Suprapubic skin (tissue), 4 donors: ENCODE measurements at regions not wholly inside any gene's neighbourhood (a gene's known extent, or its start where the extent isn't known, plus 50 kb on each side); places are given as distances from the start of the nearest gene placed in this dataset.

Experiments
- DNase-seq, 2 donors: peaks; one replicate each; pipeline ENCODE4 v3.0.0-alpha.2; 2019; ENCODE audit warnings: low spot score in 2 of 2
- H3K27ac ChIP-seq: fragments of 200-600 bp; sonication (generic); one replicate; pipeline ENCODE4 v1.5.1; 2019
- H3K27me3 ChIP-seq: fragments of 200-600 bp; sonication (generic); one replicate; pipeline ENCODE4 v1.5.1; 2019
- H3K36me3 ChIP-seq: fragments of 200-600 bp; sonication (generic); one replicate; pipeline ENCODE4 v1.5.1; 2019
- H3K4me1 ChIP-seq: fragments of 200-600 bp; sonication (generic); one replicate; pipeline ENCODE4 v1.5.1; 2019
- H3K4me3 ChIP-seq: fragments of 200-600 bp; sonication (generic); one replicate; pipeline ENCODE4 v1.5.1; 2019; ENCODE audit warnings: mild to moderate bottlenecking
- H3K9me3 ChIP-seq: fragments of 200-600 bp; sonication (generic); one replicate; pipeline ENCODE4 v1.5.1; 2019
- EP300 ChIP-seq: sonication (generic); formaldehyde crosslinking; IDR thresholded peaks from one replicate; pipeline ENCODE4 v1.6.1; 2017; ENCODE audit warnings: antibody characterized with exemption
- POLR2A ChIP-seq, 2 donors: fragments of 450-650 bp; IDR thresholded peaks; one replicate each; pipeline ENCODE4 v1.6.1; 2017; ENCODE audit warnings: antibody characterized with exemption in 2 of 2, mild to moderate bottlenecking in 2 of 2, moderate library complexity in 2 of 2
- POLR2AphosphoS5 ChIP-seq, 3 donors: sonication (generic); formaldehyde crosslinking; IDR thresholded peaks; one replicate each; pipeline ENCODE4 v1.6.1; 2017; ENCODE audit warnings: antibody characterized with exemption in 3 of 3
- WGBS: methylation state at CpG from one replicate; pipeline ENCODE4 v1.1.5; 2018; 5-methylcytosine and 5-hydroxymethylcytosine counted together
- TF ChIP-seq, protein P1 (sequence below), 2 donors: fragments of 200-600 bp in 1 of 2; fragments of 450-650 bp in 1 of 2; sonication (generic) in 1 of 2; IDR thresholded peaks; one replicate each; pipeline ENCODE4 v1.5.1; 2016 to 2019; ENCODE audit warnings: antibody characterized with exemption in 2 of 2, mild to moderate bottlenecking in 1 of 2, moderate library complexity in 1 of 2

DNA sequence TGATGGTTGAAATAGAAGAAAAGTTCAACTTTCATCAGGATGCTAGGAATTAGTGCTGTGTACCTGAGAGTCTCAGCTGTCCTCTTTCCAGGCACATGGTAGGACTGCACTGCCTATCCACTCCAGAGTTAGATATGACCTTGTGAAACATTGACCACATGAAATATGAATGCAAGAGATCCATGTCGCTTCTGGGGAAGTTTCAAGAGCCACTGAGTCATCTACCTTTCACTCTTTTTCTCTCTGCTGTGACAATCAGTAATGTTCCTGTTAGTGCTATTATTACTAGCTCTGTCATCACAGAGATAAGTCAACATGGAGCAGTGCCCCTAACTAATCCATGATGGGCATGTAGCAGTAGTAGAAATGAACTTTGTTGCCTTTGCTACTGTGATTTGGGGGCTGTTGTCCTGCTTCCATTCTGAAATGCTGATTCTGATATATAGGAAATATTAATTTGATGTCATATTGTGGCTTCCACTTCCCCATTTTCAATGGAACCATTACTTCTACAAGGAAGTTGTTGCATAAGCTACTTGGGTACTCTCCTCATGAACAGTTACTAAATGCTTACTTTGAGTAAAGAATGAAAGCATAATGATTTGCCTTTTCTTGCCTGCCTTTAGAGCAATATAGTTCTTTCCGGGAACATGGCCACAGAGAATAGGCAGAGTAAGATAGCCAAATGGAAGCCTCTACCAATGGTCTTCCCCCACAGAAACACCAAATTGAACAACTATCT, 192.8 kb upstream of the ZNF521 start:
- WGBS, result 72% methylated on average over 2 of the region's 2 CpGs
- DNase-seq, result no peak
- no peak for TF ChIP-seq EP300
- H3K4me3 ChIP-seq, result no peak overlapping the region
- no peaks in the 10 kb centered on the region for H3K9me3 ChIP-seq
- H3K4me1 ChIP-seq, result no peaks in the 10 kb centered on the region
- H3K27ac ChIP-seq, result no peak overlapping the region
- no peaks in the 10 kb centered on the region for H3K36me3 ChIP-seq
- H3K27me3 ChIP-seq, result no peaks in the 10 kb centered on the region

DNA sequence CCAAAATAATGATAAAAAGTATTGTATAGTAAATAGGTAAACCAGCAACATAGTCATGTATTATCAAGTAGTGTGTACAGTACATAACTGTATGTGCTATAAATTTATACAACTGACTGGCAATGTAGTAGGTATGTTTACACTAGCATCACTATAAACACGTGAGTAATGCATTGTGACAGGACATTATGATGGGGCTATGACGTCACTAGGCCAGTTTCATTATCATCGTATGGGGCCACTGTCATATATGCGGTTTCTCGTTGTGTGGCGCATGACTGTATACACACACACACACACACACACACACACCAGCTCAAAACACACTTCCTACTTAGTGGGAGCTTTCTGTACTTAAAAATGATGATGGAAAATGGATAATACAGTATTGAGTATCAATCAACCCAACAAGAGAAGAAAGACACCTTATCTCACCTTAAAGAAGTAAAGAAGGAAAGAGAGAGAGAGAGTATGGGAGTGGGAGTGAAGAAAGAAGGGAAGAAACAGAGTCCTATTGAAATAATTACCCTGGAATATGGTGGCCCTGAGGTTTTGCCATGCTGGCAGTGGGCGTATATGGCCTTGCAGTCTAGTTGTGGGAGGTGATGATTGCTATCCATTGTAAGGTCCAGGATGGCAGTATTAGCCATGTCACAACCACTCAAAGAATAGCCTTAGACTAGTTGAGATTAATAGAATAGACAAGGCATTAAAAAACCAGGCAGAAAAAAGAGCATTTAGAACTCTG, 186.4 kb upstream of the ZNF521 start:
- H3K27ac ChIP-seq, result no peak overlapping the region
- 91% methylated on average over 7 of the region's 7 CpGs for WGBS
- no peak for DNase-seq
- no peaks in the 10 kb centered on the region for H3K9me3 ChIP-seq
- TF ChIP-seq POLR2A (IDR thresholded peaks at IDR 0.05) (no peak), POLR2AphosphoS5 (IDR thresholded peaks at IDR 0.05) (no peak), EP300 (no peak)
- TF ChIP-seq, protein P1, sequence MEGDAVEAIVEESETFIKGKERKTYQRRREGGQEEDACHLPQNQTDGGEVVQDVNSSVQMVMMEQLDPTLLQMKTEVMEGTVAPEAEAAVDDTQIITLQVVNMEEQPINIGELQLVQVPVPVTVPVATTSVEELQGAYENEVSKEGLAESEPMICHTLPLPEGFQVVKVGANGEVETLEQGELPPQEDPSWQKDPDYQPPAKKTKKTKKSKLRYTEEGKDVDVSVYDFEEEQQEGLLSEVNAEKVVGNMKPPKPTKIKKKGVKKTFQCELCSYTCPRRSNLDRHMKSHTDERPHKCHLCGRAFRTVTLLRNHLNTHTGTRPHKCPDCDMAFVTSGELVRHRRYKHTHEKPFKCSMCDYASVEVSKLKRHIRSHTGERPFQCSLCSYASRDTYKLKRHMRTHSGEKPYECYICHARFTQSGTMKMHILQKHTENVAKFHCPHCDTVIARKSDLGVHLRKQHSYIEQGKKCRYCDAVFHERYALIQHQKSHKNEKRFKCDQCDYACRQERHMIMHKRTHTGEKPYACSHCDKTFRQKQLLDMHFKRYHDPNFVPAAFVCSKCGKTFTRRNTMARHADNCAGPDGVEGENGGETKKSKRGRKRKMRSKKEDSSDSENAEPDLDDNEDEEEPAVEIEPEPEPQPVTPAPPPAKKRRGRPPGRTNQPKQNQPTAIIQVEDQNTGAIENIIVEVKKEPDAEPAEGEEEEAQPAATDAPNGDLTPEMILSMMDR (IDR thresholded peaks at IDR 0.05), result no peak
- H3K27me3 ChIP-seq, result no peaks in the 10 kb centered on the region
- H3K4me1 ChIP-seq, result no peaks in the 10 kb centered on the region
- no peak overlapping the region for H3K4me3 ChIP-seq
- no peaks in the 10 kb centered on the region for H3K36me3 ChIP-seq

DNA sequence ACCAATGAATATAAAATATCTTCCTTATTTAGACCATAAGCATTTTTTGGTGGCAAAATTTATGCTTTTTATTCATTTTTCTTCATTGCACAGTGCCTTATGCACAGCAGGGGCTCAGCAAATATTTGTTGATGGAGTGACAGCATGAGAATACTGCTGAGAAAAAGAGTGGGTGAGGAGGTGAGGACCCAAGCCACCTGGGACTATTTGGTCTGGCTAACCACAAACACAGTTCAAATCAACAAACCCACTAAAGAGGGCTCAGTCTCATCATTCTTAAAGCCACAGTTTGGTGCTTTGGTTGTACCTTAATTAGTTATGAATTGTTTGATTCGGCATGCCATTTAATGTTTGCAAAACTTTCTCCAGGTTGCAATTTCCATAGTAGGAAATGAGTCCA, 183.5 kb upstream of the ZNF521 start:
- Histone ChIP-seq H3K27me3 (no peaks in the 10 kb centered on the region), H3K36me3 (no peaks in the 10 kb centered on the region), H3K9me3 (no peaks in the 10 kb centered on the region), H3K4me3 (no peak overlapping the region), H3K27ac (no peak overlapping the region), H3K4me1 (no peaks in the 10 kb centered on the region)
- TF ChIP-seq EP300 (no peak), POLR2A (IDR thresholded peaks at IDR 0.05) (no peak), POLR2AphosphoS5 (IDR thresholded peaks at IDR 0.05) (no peak)
- TF ChIP-seq, protein P1 (IDR thresholded peaks at IDR 0.05), result no peak
- DNase-seq, result no peak
- 91% methylated on average over 1 of the region's 1 CpG for WGBS

DNA sequence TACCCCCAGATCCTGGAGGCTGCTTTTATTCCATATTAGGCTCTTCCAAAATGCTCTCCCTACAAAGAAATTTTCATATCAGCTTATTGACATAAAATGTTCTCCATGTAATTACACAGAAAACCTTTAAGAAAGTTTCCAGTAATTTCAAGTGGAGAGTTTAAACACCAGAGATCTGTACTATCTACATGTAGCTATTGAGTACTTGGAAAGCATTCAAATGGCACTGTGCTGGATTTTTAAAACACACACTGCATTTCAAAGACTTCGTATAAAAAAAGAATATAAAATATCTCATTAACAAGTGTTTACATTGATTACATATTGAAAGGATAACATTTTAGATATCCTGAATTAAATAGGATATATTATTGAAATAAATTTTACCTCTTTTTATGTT, 182.4 kb upstream of the ZNF521 start:
- H3K4me3 ChIP-seq, result no peak overlapping the region
- WGBS, result 41% methylated on average over 1 of the region's 1 CpG
- H3K36me3 ChIP-seq, result no peaks in the 10 kb centered on the region
- no peaks in the 10 kb centered on the region for H3K9me3 ChIP-seq
- H3K27me3 ChIP-seq, result no peaks in the 10 kb centered on the region
- H3K27ac ChIP-seq, result no peak overlapping the region
- H3K4me1 ChIP-seq, result no peaks in the 10 kb centered on the region
- TF ChIP-seq POLR2AphosphoS5 (IDR thresholded peaks at IDR 0.05) (no peak), POLR2A (IDR thresholded peaks at IDR 0.05) (no peak), EP300 (no peak)
- TF ChIP-seq, protein P1 (IDR thresholded peaks at IDR 0.05), result no peak
- DNase-seq, result no peak

DNA sequence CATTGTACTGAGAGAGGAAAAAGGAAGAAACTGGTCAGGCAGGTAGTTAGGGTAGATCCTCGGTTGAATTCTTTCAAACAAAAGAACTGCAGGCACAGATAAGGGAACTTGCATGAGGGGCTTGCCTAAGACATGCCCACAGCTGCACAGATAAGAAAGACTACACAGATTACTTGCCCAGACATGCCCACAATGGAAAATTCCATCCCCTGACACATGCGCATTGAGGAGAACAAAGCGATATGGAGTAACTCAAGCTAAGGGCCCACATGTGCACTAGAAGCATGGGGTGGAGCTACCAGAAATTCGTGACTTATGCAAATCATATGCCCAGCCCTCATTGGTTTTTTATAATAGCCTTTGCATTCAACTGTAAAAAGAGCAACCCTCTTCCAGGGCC, 181.3 kb upstream of the ZNF521 start:
- Histone ChIP-seq H3K27me3 (no peaks in the 10 kb centered on the region), H3K9me3 (no peaks in the 10 kb centered on the region), H3K27ac (no peak overlapping the region), H3K4me3 (no peak overlapping the region), H3K4me1 (no peaks in the 10 kb centered on the region), H3K36me3 (no peaks in the 10 kb centered on the region)
- no peak for DNase-seq
- WGBS, result 87% methylated on average over 4 of the region's 4 CpGs
- TF ChIP-seq POLR2A (IDR thresholded peaks at IDR 0.05), result no peak
- TF ChIP-seq, protein P1 (IDR thresholded peaks at IDR 0.05), result no peak
- no peak for TF ChIP-seq POLR2AphosphoS5 (IDR thresholded peaks at IDR 0.05)
- no peak for TF ChIP-seq EP300
